ENCODE measurements at regions not wholly inside any gene's neighbourhood (a gene's known extent, or its start where the extent isn't known, plus 50 kb on each side); places are given as distances from the start of the nearest gene placed in this dataset.

DNA sequence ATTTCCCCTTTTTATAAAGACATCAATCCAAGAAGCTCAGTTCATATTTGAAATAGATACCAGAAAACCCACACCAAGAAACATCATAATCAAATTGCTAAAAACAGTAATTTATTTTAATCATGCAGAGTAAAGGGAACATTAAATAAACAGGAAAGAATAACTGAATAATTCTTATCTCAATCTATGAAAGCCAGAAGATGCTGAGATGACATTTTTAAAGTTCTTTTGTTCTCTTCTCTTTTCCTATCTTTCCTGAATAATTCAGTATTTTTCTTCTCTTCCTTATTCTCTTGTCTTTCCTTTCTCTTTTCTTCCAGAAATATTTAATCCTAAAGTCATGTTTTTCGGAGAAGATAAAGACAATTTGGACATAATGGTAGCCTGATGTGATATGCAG lies 259.0 kb upstream of the OPRM1 start:
- TF ChIP-seq, protein P1, sequence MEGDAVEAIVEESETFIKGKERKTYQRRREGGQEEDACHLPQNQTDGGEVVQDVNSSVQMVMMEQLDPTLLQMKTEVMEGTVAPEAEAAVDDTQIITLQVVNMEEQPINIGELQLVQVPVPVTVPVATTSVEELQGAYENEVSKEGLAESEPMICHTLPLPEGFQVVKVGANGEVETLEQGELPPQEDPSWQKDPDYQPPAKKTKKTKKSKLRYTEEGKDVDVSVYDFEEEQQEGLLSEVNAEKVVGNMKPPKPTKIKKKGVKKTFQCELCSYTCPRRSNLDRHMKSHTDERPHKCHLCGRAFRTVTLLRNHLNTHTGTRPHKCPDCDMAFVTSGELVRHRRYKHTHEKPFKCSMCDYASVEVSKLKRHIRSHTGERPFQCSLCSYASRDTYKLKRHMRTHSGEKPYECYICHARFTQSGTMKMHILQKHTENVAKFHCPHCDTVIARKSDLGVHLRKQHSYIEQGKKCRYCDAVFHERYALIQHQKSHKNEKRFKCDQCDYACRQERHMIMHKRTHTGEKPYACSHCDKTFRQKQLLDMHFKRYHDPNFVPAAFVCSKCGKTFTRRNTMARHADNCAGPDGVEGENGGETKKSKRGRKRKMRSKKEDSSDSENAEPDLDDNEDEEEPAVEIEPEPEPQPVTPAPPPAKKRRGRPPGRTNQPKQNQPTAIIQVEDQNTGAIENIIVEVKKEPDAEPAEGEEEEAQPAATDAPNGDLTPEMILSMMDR (IDR thresholded peaks at IDR 0.05; ENCODE audit: insufficient read depth, low read length): no peak
- no peak for DNase-seq (ENCODE audit: low read depth)
- no peak overlapping the region for H3K4me3 ChIP-seq (ENCODE audit: low read depth, low read length)

GRCh38 chr6:153778216-153778615 lies 260.8 kb upstream of the OPRM1 start:
- TF ChIP-seq, protein P1 (IDR thresholded peaks at IDR 0.05; ENCODE audit: insufficient read depth, low read length): no peak
- no peak for DNase-seq (ENCODE audit: low read depth)
- H3K4me3 ChIP-seq (ENCODE audit: low read depth, low read length): no peak overlapping the region

GRCh38 chr6:153771577-153771976 lies 267.5 kb upstream of the OPRM1 start:
- TF ChIP-seq, protein P1 (IDR thresholded peaks at IDR 0.05; ENCODE audit: insufficient read depth, low read length): no peak
- DNase-seq (ENCODE audit: low read depth): no peak
- H3K4me3 ChIP-seq (ENCODE audit: low read depth, low read length): no peak overlapping the region

DNA sequence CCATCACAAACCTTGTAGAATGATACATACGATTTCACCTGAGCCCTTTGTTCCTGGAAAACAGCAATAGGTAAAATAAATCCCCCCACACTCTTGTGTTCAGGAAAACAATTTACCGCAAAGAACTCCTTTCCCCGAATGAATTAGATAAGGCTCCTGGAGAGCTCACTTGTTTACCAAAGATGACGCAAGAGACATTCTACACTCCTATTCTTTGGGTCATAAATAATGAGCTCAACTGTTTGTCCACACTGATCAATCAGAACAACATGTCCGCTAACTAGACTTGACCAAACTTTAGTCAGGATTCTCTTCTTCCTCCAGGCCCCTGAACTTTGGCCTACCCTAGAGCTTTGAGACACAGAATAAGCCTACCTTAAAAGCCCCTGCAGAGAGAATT lies 271.9 kb upstream of the OPRM1 start:
- TF ChIP-seq, protein P1 (IDR thresholded peaks at IDR 0.05; ENCODE audit: insufficient read depth, low read length): no peak
- no peak overlapping the region for H3K4me3 ChIP-seq (ENCODE audit: low read depth, low read length)
- no peak for DNase-seq (ENCODE audit: low read depth)

GRCh38 chr6:153758516-153758915 lies 280.5 kb upstream of the OPRM1 start:
- H3K4me3 ChIP-seq (ENCODE audit: low read depth, low read length): no peak overlapping the region
- TF ChIP-seq, protein P1 (IDR thresholded peaks at IDR 0.05; ENCODE audit: insufficient read depth, low read length): no peak
- DNase-seq (ENCODE audit: low read depth): no peak

- no peak for DNase-seq (ENCODE audit: low read depth)
These were observed 303.3 kb upstream of the OPRM1 start for GRCh38 chr6:153735761-153736160.

GRCh38 chr6:153729189-153729588 lies 309.9 kb upstream of the OPRM1 start:
- TF ChIP-seq, protein P1 (IDR thresholded peaks at IDR 0.05; ENCODE audit: insufficient read depth, low read length): no peak
- no peak overlapping the region for H3K4me3 ChIP-seq (ENCODE audit: low read depth, low read length)
- DNase-seq (ENCODE audit: low read depth): no peak

More at GRCh38 chr6:153735761-153736160, 303.3 kb upstream of the OPRM1 start:
- H3K4me3 ChIP-seq (ENCODE audit: low read depth, low read length): no peak overlapping the region
- TF ChIP-seq, protein P1 (IDR thresholded peaks at IDR 0.05; ENCODE audit: insufficient read depth, low read length): no peak
